OCI-LY7 (cell line): ENCODE measurements at regions not wholly inside any gene's neighbourhood (a gene's known extent, or its start where the extent isn't known, plus 50 kb on each side); places are given as distances from the start of the nearest gene placed in this dataset.

Experiments
- CTCF ChIP-seq: fragments of 200-600 bp; sonication (generic); conservative IDR thresholded peaks from 2 replicates; pipeline ENCODE4 v1.5.1; 2014; ENCODE audit warnings: mild to moderate bottlenecking, antibody characterized with exemption, low read length, moderate library complexity, mixed read lengths
- EZH2phosphoT487 ChIP-seq: fragments of 200-600 bp; sonication (generic); IDR thresholded peaks from 2 replicates; pipeline ENCODE4 v1.6.1; 2018; ENCODE audit warnings: low read depth, borderline replicate concordance, mild to moderate bottlenecking, mixed run types, antibody characterized with exemption, low read length, moderate library complexity, mixed read lengths

- TF ChIP-seq EZH2phosphoT487 (no peak), CTCF (no peak)
Observed at GRCh38 chr3:36215241-36215640, 165.1 kb upstream of the STAC start.
